Vagina (tissue), 2 donors: ENCODE measurements at regions not wholly inside any gene's neighbourhood (a gene's known extent, or its start where the extent isn't known, plus 50 kb on each side); places are given as distances from the start of the nearest gene placed in this dataset.

Source experiments
- DNase-seq, 2 donors: peaks; one replicate each; pipeline ENCODE4 v3.0.0-alpha.2; 2017; ENCODE audit errors: extremely low spot score in 2 of 2
- H3K27ac ChIP-seq: fragments of 200-600 bp; sonication (generic); one replicate; pipeline ENCODE4 v1.5.1; 2019
- H3K27me3 ChIP-seq: fragments of 200-600 bp; sonication (generic); one replicate; pipeline ENCODE4 v1.5.1; 2019
- H3K36me3 ChIP-seq, 2 donors: fragments of 200-600 bp; sonication (generic); one replicate each; pipeline ENCODE4 v1.5.1; 2017 to 2019
- H3K4me1 ChIP-seq: fragments of 200-600 bp; sonication (generic); one replicate; pipeline ENCODE4 v1.5.1; 2019
- H3K4me3 ChIP-seq, 2 donors: fragments of 200-600 bp; sonication (generic); 1 replicate in 1 of 2; 2 replicates in 1 of 2; pipeline ENCODE4 v1.5.1; 2016 to 2019
- H3K9me3 ChIP-seq: fragments of 200-600 bp; sonication (generic); one replicate; pipeline ENCODE4 v1.5.1; 2019
- POLR2A ChIP-seq, 2 donors: fragments of 450-650 bp; IDR thresholded peaks; one replicate each; pipeline ENCODE4 v1.6.1; 2017; ENCODE audit warnings: antibody characterized with exemption in 2 of 2, mild to moderate bottlenecking in 2 of 2, moderate library complexity in 2 of 2
- POLR2AphosphoS5 ChIP-seq, 2 donors: sonication (generic); formaldehyde crosslinking; IDR thresholded peaks; one replicate each; pipeline ENCODE4 v1.9.0; 2017; ENCODE audit warnings: antibody characterized with exemption in 2 of 2, mild to moderate bottlenecking in 2 of 2, low read depth in 1 of 2; ENCODE audit not compliant: insufficient read depth in 1 of 2
- intact Hi-C: fragments of 100-400 bp; cut with DNase I; formaldehyde crosslinking; loops from one replicate; pipeline ENCODE4 v1.15.1; 2023
- TF ChIP-seq, protein P1 (sequence below), 3 experiments: fragments of 450-650 bp in 2 of 3; fragments of 200-600 bp in 1 of 3; sonication (generic) in 1 of 3; IDR thresholded peaks; one replicate each; pipeline ENCODE4 v1.5.1; 2017 to 2019; ENCODE audit warnings: antibody characterized with exemption in 3 of 3, mild to moderate bottlenecking in 2 of 3, moderate library complexity in 2 of 3

- DNase-seq: no peak
- Histone ChIP-seq H3K27ac (no peak overlapping the region), H3K4me3 (no peak overlapping the region), H3K9me3 (no peaks in the 10 kb centered on the region), H3K27me3 (no peaks in the 10 kb centered on the region), H3K36me3 (no peaks in the 10 kb centered on the region), H3K4me1 (no peaks in the 10 kb centered on the region)
- TF ChIP-seq POLR2AphosphoS5 (IDR thresholded peaks at IDR 0.05; ENCODE audit: insufficient read depth in 1 of 2, low read depth in 1 of 2) (no peak), POLR2A (IDR thresholded peaks at IDR 0.05) (no peak)
- TF ChIP-seq, protein P1, sequence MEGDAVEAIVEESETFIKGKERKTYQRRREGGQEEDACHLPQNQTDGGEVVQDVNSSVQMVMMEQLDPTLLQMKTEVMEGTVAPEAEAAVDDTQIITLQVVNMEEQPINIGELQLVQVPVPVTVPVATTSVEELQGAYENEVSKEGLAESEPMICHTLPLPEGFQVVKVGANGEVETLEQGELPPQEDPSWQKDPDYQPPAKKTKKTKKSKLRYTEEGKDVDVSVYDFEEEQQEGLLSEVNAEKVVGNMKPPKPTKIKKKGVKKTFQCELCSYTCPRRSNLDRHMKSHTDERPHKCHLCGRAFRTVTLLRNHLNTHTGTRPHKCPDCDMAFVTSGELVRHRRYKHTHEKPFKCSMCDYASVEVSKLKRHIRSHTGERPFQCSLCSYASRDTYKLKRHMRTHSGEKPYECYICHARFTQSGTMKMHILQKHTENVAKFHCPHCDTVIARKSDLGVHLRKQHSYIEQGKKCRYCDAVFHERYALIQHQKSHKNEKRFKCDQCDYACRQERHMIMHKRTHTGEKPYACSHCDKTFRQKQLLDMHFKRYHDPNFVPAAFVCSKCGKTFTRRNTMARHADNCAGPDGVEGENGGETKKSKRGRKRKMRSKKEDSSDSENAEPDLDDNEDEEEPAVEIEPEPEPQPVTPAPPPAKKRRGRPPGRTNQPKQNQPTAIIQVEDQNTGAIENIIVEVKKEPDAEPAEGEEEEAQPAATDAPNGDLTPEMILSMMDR (IDR thresholded peaks at IDR 0.05): no peak
- intact Hi-C loops: no loop called here
Measured at GRCh38 chr2:58515827-58516573, 274.9 kb upstream of the FANCL start.

- Histone ChIP-seq H3K36me3 (no peaks in the 10 kb centered on the region), H3K27ac (no peak overlapping the region), H3K9me3 (no peaks in the 10 kb centered on the region), H3K27me3 (no peaks in the 10 kb centered on the region), H3K4me1 (no peaks in the 10 kb centered on the region), H3K4me3 (no peak overlapping the region)
- TF ChIP-seq, protein P1 (IDR thresholded peaks at IDR 0.05): no peak
- no peak for DNase-seq
- intact Hi-C loops: no loop called here
Measured at GRCh38 chr2:58514252-58514651, 273.1 kb upstream of the FANCL start.

- no peaks in the 10 kb centered on the region for H3K4me1 ChIP-seq
- no peaks in the 10 kb centered on the region for H3K36me3 ChIP-seq
- no peaks in the 10 kb centered on the region for H3K9me3 ChIP-seq
- H3K4me3 ChIP-seq: no peak overlapping the region
- TF ChIP-seq POLR2A (IDR thresholded peaks at IDR 0.05) (no peak), POLR2AphosphoS5 (IDR thresholded peaks at IDR 0.05; ENCODE audit: insufficient read depth in 1 of 2, low read depth in 1 of 2) (no peak)
- TF ChIP-seq, protein P1 (IDR thresholded peaks at IDR 0.05): no peak
- H3K27ac ChIP-seq: no peak overlapping the region
- no peak for DNase-seq
- intact Hi-C loops: no loop called here
- no peaks in the 10 kb centered on the region for H3K27me3 ChIP-seq
Measured at GRCh38 chr2:58512878-58513277, 271.8 kb upstream of the FANCL start.

DNA sequence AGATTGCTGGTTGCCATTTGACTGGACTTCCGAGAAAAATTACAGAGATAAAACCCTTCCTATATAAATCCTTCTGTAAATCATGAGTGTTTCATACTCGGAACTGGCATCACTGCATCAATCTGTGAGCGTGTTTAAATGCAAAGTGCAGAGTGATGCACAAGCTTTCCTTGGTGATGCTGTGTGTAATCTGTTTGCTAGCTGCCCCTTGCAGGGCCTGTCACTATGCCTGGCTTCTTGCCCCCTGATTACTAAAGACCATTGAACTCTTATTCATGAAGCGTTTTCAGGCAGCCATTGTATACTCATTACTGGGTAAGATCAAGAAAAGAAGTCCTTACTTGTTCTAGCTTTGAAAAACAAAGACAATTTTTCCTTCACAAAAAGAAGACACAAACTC is 266.9 kb upstream of the FANCL start:
- H3K27ac ChIP-seq: no peak overlapping the region
- H3K36me3 ChIP-seq: no peaks in the 10 kb centered on the region
- H3K9me3 ChIP-seq: no peaks in the 10 kb centered on the region
- H3K4me1 ChIP-seq: no peaks in the 10 kb centered on the region
- DNase-seq: no peak
- no peaks in the 10 kb centered on the region for H3K27me3 ChIP-seq
- no peak overlapping the region for H3K4me3 ChIP-seq
- intact Hi-C loops: no loop called here
- TF ChIP-seq POLR2AphosphoS5 (IDR thresholded peaks at IDR 0.05; ENCODE audit: insufficient read depth in 1 of 2, low read depth in 1 of 2): no peak
- TF ChIP-seq, protein P1 (IDR thresholded peaks at IDR 0.05): no peak
- no peak for TF ChIP-seq POLR2A (IDR thresholded peaks at IDR 0.05)

- no peak overlapping the region for H3K4me3 ChIP-seq
- H3K9me3 ChIP-seq: no peaks in the 10 kb centered on the region
- no peak for DNase-seq
- no peaks in the 10 kb centered on the region for H3K36me3 ChIP-seq
- no peaks in the 10 kb centered on the region for H3K27me3 ChIP-seq
- intact Hi-C loops: no loop called here
- no peak overlapping the region for H3K27ac ChIP-seq
- TF ChIP-seq POLR2AphosphoS5 (IDR thresholded peaks at IDR 0.05; ENCODE audit: insufficient read depth in 1 of 2, low read depth in 1 of 2): no peak
- no peak for TF ChIP-seq POLR2A (IDR thresholded peaks at IDR 0.05)
- TF ChIP-seq, protein P1 (IDR thresholded peaks at IDR 0.05): no peak
- H3K4me1 ChIP-seq: no peaks in the 10 kb centered on the region
Measured at GRCh38 chr2:58503918-58504317, 262.8 kb upstream of the FANCL start.
